H9 (cell line): ENCODE measurements at regions not wholly inside any gene's neighbourhood (a gene's known extent, or its start where the extent isn't known, plus 50 kb on each side); places are given as distances from the start of the nearest gene placed in this dataset.
"Not testable (repeated sequence)": the region's sequence is repeated elsewhere in the genome, so short reads cannot be mapped to it uniquely, and the experiment has no call there.

Experiments
- DNase-seq: peaks from one replicate; pipeline ENCODE4 v3.0.0-alpha.2; 2017
- H2AFZ ChIP-seq: one replicate; pipeline ENCODE4 v1.6.1; 2013; ENCODE audit warnings: mild to moderate bottlenecking, low read length, control low read depth, moderate library complexity
- H2AK5ac ChIP-seq: 2 replicates; pipeline ENCODE4 v1.6.1; 2013; ENCODE audit warnings: low read length, control low read depth, mixed read lengths; ENCODE audit not compliant: insufficient read length
- H2BK120ac ChIP-seq: one replicate; pipeline ENCODE4 v1.6.1; 2013; ENCODE audit warnings: low read depth, mild to moderate bottlenecking, low read length, control low read depth, inconsistent platforms; ENCODE audit not compliant: poor library complexity, severe bottlenecking
- H2BK12ac ChIP-seq: 2 replicates; pipeline ENCODE4 v1.6.1; 2013; ENCODE audit warnings: low read length, control low read depth, mixed read lengths, low read depth; ENCODE audit not compliant: insufficient read length
- H2BK15ac ChIP-seq: 2 replicates; pipeline ENCODE4 v1.6.1; 2013; ENCODE audit warnings: low read depth, low read length, control low read depth
- H2BK20ac ChIP-seq: one replicate; pipeline ENCODE4 v1.6.1; 2013; ENCODE audit warnings: low read depth, mild to moderate bottlenecking, low read length, control low read depth, inconsistent platforms; ENCODE audit not compliant: poor library complexity, severe bottlenecking
- H2BK5ac ChIP-seq: 2 replicates; pipeline ENCODE4 v1.6.1; 2013; ENCODE audit warnings: low read length, control low read depth, mixed read lengths; ENCODE audit not compliant: insufficient read length
- H3K14ac ChIP-seq: 2 replicates; pipeline ENCODE4 v1.6.1; 2013; ENCODE audit warnings: low read length, control low read depth; ENCODE audit not compliant: insufficient read depth
- H3K18ac ChIP-seq: 2 replicates; pipeline ENCODE4 v1.6.1; 2013; ENCODE audit warnings: low read depth, mild to moderate bottlenecking, mixed read lengths, low read length, control low read depth; ENCODE audit not compliant: insufficient read length
- H3K23ac ChIP-seq: 2 replicates; pipeline ENCODE4 v1.6.1; 2013; ENCODE audit warnings: low read length, control low read depth, mixed read lengths, low read depth; ENCODE audit not compliant: insufficient read length
- H3K23me2 ChIP-seq: 2 replicates; pipeline ENCODE4 v1.6.1; 2013; ENCODE audit warnings: low read depth, mild to moderate bottlenecking, mixed read lengths, low read length, control low read depth; ENCODE audit not compliant: insufficient read length, poor library complexity, severe bottlenecking
- H3K27ac ChIP-seq: 2 replicates; pipeline ENCODE4 v1.5.1; 2013; ENCODE audit warnings: low read length, control low read depth, mixed read lengths, low read depth; ENCODE audit not compliant: insufficient read length
- H3K27me3 ChIP-seq: 2 replicates; pipeline ENCODE4 v1.6.1; 2013; ENCODE audit warnings: low read length, control low read depth, inconsistent platforms; ENCODE audit not compliant: insufficient read depth
- H3K4ac ChIP-seq: 2 replicates; pipeline ENCODE4 v1.6.1; 2013; ENCODE audit warnings: low read depth, mild to moderate bottlenecking, control low read depth, inconsistent platforms, low read length, moderate library complexity
- H3K4me1 ChIP-seq: 2 replicates; pipeline ENCODE4 v1.6.1; 2013; ENCODE audit warnings: low read length, control low read depth, inconsistent platforms; ENCODE audit not compliant: insufficient read depth
- H3K4me2 ChIP-seq: 2 replicates; pipeline ENCODE4 v1.6.1; 2013; ENCODE audit warnings: low read length, control low read depth, mixed read lengths; ENCODE audit not compliant: insufficient read length, insufficient read depth
- H3K56ac ChIP-seq: 2 replicates; pipeline ENCODE4 v1.6.1; 2013; ENCODE audit warnings: low read depth, mild to moderate bottlenecking, mixed read lengths, low read length, control low read depth; ENCODE audit not compliant: insufficient read length
- H3K79me1 ChIP-seq: 2 replicates; pipeline ENCODE4 v1.6.1; 2013; ENCODE audit warnings: low read depth, mild to moderate bottlenecking, moderate library complexity, low read length, control low read depth, inconsistent platforms; ENCODE audit not compliant: insufficient read depth, poor library complexity, severe bottlenecking
- H3K79me2 ChIP-seq: 2 replicates; pipeline ENCODE4 v1.6.1; 2013; ENCODE audit warnings: low read length, control low read depth, inconsistent platforms; ENCODE audit not compliant: insufficient read depth
- H3K9ac ChIP-seq: 2 replicates; pipeline ENCODE4 v1.6.1; 2013; ENCODE audit warnings: low read length, control low read depth, mixed read lengths; ENCODE audit not compliant: insufficient read length; ENCODE audit errors: extremely low read depth
- H3K9me3 ChIP-seq: one replicate; pipeline ENCODE4 v1.6.1; 2013; ENCODE audit warnings: low read depth, low read length, inconsistent platforms; ENCODE audit not compliant: control insufficient read depth
- H3T11ph ChIP-seq: one replicate; pipeline ENCODE4 v1.6.1; 2013; ENCODE audit warnings: mild to moderate bottlenecking, low read length, control low read depth, inconsistent platforms
- H4K20me1 ChIP-seq: one replicate; pipeline ENCODE4 v1.6.1; 2013; ENCODE audit not compliant: control insufficient read depth, insufficient read length, insufficient read depth
- H4K5ac ChIP-seq: 2 replicates; pipeline ENCODE4 v1.6.1; 2013; ENCODE audit warnings: low read depth, mild to moderate bottlenecking, mixed read lengths, low read length, control low read depth; ENCODE audit not compliant: insufficient read length
- H4K8ac ChIP-seq: replicated peaks from 2 replicates; pipeline ENCODE4 v1.6.1; 2013; ENCODE audit warnings: low read length, control low read depth, mixed read lengths, low read depth; ENCODE audit not compliant: insufficient read length
- H4K91ac ChIP-seq: 2 replicates; pipeline ENCODE4 v1.6.1; 2013; ENCODE audit warnings: low read depth, mild to moderate bottlenecking, moderate library complexity, mixed read lengths, low read length, control low read depth; ENCODE audit not compliant: insufficient read length
- H3K27ac Mint-ChIP-seq, 3 experiments: 2 replicates in 2 of 3; 3 replicates in 1 of 3; pipeline ENCODE4 v1.8.0; 2020 to 2021; ENCODE audit warnings: mixed read lengths in 3 of 3, mild to moderate bottlenecking in 1 of 3, moderate library complexity in 1 of 3
- H3K27me3 Mint-ChIP-seq: 2 replicates; pipeline ENCODE4 v1.8.0; 2021; ENCODE audit warnings: low read depth, mild to moderate bottlenecking, moderate library complexity, mixed read lengths
- H3K36me3 Mint-ChIP-seq, 3 experiments: 2 replicates in 2 of 3; 3 replicates in 1 of 3; pipeline ENCODE4 v1.8.0; 2020 to 2021; ENCODE audit warnings: low read depth in 3 of 3, mixed read lengths in 3 of 3; ENCODE audit not compliant: insufficient read depth in 1 of 3
- H3K4me1 Mint-ChIP-seq, 2 experiments: 2 replicates each; pipeline ENCODE4 v1.8.0; 2020; ENCODE audit warnings: mixed read lengths in 2 of 2
- H3K4me3 Mint-ChIP-seq, 2 experiments: 2 replicates in 1 of 2; 3 replicates in 1 of 2; pipeline ENCODE4 v1.8.0; 2020 to 2021; ENCODE audit warnings: mild to moderate bottlenecking in 2 of 2, mixed read lengths in 2 of 2, moderate library complexity in 1 of 2
- H3K9me3 Mint-ChIP-seq, 2 experiments: 2 replicates in 1 of 2; 3 replicates in 1 of 2; pipeline ENCODE4 v1.8.0; 2020; ENCODE audit warnings: mild to moderate bottlenecking in 2 of 2, mixed read lengths in 2 of 2, moderate library complexity in 1 of 2
- WGBS: extraction: QIAGEN DNeasy Blood & Tissue Kit; methylation state at CpG from one replicate; pipeline ENCODE4 v1.1.7; 2013; ENCODE audit warnings: missing lambda C conversion rate, low lambda C conversion rate, mixed read lengths; ENCODE audit not compliant: insufficient read length; ENCODE audit errors: extremely low coverage; 5-methylcytosine and 5-hydroxymethylcytosine counted together

- not testable (repeated sequence) for H3K79me2 ChIP-seq, H3K4me3 Mint-ChIP-seq, H3K9me3 Mint-ChIP-seq, H3T11ph ChIP-seq, H4K5ac ChIP-seq, H3K27me3 Mint-ChIP-seq, H3K4me1 Mint-ChIP-seq, H3K4ac ChIP-seq, H2BK15ac ChIP-seq, H3K27ac ChIP-seq, H4K8ac ChIP-seq, H2BK12ac ChIP-seq, DNase-seq, H3K4me2 ChIP-seq, H2AK5ac ChIP-seq, H2BK120ac ChIP-seq, H3K27ac Mint-ChIP-seq, H3K9me3 ChIP-seq, H2AFZ ChIP-seq, H3K36me3 Mint-ChIP-seq, H3K4me1 ChIP-seq, H3K79me1 ChIP-seq, H3K23me2 ChIP-seq, H3K9ac ChIP-seq, H3K56ac ChIP-seq, H3K23ac ChIP-seq, H4K20me1 ChIP-seq, H4K91ac ChIP-seq, H2BK5ac ChIP-seq, H3K18ac ChIP-seq, H2BK20ac ChIP-seq, H3K27me3 ChIP-seq, H3K14ac ChIP-seq
- WGBS, result no CpG with 5 or more reads among the region's 6 CpGs
These were observed 69.5 kb downstream of the NPIPA7 start for GRCh38 chr16:16448423-16448822.

- not testable (repeated sequence) for H3K9me3 ChIP-seq, H2BK120ac ChIP-seq, H3K27ac Mint-ChIP-seq, H3K4me1 ChIP-seq, H4K20me1 ChIP-seq, H3K14ac ChIP-seq, H3T11ph ChIP-seq, DNase-seq, H3K79me1 ChIP-seq, H3K4me2 ChIP-seq, H3K23me2 ChIP-seq, H4K5ac ChIP-seq, H3K4me1 Mint-ChIP-seq, H3K27ac ChIP-seq, H3K4me3 Mint-ChIP-seq, H2AK5ac ChIP-seq, H3K4ac ChIP-seq, H3K9me3 Mint-ChIP-seq, H3K56ac ChIP-seq, H2BK5ac ChIP-seq, H3K79me2 ChIP-seq, H2AFZ ChIP-seq, H3K9ac ChIP-seq, H4K91ac ChIP-seq, H2BK20ac ChIP-seq, H2BK12ac ChIP-seq, H3K27me3 ChIP-seq, H3K36me3 Mint-ChIP-seq, H2BK15ac ChIP-seq, H4K8ac ChIP-seq, H3K27me3 Mint-ChIP-seq, H3K23ac ChIP-seq, H3K18ac ChIP-seq
- WGBS, result no CpG with 5 or more reads among the region's 4 CpGs
These were observed 70.8 kb downstream of the NPIPA7 start for GRCh38 chr16:16449712-16450237.
